ENCODE measurements at regions not wholly inside any gene's neighbourhood (a gene's known extent, or its start where the extent isn't known, plus 50 kb on each side); places are given as distances from the start of the nearest gene placed in this dataset.

DNA sequence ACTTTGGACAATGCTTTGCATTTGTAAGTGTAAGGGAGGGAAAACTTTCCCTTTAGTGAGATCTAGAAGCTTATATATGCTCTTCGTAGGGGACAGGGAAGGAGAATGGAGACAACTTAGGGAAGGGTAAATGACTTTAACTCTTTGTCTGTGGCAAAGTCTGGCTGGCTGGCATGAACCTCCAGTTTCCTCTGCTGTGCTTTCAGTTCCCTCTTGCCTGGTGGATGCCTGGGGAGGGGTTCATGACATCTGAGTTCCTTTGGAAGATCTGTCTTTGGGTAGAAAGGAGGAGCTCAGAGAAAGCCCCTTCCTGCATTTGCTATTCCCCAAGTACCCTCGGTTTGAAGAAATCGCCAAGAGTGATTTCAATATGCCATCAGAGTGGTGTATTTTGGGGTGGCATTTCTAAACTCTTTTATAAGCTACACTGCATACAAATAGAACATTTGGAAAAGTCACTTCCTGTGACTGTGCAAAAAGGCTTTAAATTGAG lies 143.6 kb downstream of the VAPA start:
- Mint-ChIP-seq H3K4me1 (ENCODE audit: insufficient read depth, unreplicated experiment) (peaks cover 21% of the 10 kb centered on the region), H3K27ac (ENCODE audit: low read depth, unreplicated experiment) (peak overlapping the region; percentile 40), H3K27me3 (ENCODE audit: insufficient read depth, unreplicated experiment) (no peaks in the 10 kb centered on the region), H3K36me3 (ENCODE audit: insufficient read depth, unreplicated experiment) (no peaks in the 10 kb centered on the region), H3K4me3 (ENCODE audit: unreplicated experiment) (no peak overlapping the region), H3K9me3 (ENCODE audit: unreplicated experiment) (no peaks in the 10 kb centered on the region)
- no TSS peak for BruUV-seq (replicated peaks)
- no peak for DNase-seq (ENCODE audit: unreplicated experiment)
- ChIA-PET POLR2A (no interaction called here), CTCF (no interaction called here)
- TF ChIP-seq, protein P1, sequence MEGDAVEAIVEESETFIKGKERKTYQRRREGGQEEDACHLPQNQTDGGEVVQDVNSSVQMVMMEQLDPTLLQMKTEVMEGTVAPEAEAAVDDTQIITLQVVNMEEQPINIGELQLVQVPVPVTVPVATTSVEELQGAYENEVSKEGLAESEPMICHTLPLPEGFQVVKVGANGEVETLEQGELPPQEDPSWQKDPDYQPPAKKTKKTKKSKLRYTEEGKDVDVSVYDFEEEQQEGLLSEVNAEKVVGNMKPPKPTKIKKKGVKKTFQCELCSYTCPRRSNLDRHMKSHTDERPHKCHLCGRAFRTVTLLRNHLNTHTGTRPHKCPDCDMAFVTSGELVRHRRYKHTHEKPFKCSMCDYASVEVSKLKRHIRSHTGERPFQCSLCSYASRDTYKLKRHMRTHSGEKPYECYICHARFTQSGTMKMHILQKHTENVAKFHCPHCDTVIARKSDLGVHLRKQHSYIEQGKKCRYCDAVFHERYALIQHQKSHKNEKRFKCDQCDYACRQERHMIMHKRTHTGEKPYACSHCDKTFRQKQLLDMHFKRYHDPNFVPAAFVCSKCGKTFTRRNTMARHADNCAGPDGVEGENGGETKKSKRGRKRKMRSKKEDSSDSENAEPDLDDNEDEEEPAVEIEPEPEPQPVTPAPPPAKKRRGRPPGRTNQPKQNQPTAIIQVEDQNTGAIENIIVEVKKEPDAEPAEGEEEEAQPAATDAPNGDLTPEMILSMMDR (IDR thresholded peaks at IDR 0.05; ENCODE audit: unreplicated experiment): no peak
- intact Hi-C loops (cut with micrococcal nuclease): no loop called here

DNA sequence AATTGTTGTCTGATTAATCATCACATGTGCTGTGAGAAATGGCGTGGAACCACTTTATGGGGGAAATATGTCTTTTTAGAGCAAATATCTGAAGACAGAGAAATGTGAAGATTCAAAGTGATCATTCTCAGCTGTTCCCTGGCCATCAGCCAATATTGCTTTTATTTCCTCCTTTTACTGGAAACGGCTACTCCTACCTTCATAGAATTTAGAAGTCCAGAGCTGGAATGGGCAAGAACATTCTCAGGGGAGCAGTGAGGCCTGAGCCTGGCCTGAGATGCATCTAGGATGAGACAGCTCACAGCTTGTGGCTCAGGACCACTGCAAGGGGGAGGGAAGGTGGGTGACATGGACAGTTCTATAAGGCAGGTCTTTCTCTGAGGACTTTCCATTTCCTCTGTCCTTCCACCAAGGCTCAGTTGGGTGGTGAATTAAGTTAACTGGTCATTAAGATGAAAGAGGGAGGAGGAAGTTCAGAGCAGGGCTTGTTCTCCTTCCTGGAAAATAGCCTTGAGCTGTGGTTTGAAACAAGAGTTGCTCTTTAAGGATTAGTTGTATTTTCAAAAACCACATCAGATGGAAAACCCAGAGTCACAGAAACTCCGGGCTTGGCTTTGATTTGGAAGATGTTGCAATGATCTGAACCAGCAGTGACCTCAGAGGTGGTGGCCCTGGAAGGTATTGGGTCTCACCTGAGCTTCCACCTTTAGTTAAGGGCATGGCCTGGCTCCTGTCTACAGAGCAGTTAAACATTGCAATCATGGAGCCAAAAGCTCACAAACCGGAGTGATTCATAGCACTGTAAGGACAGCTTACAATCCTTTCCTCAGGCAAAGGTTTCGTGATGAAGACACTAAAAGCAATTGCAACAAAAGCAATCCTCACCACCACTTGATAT lies 144.3 kb downstream of the VAPA start:
- Mint-ChIP-seq H3K4me1 (ENCODE audit: insufficient read depth, unreplicated experiment) (peaks cover 21% of the 10 kb centered on the region), H3K27ac (ENCODE audit: low read depth, unreplicated experiment) (peak overlapping the region; percentile 40)

DNA sequence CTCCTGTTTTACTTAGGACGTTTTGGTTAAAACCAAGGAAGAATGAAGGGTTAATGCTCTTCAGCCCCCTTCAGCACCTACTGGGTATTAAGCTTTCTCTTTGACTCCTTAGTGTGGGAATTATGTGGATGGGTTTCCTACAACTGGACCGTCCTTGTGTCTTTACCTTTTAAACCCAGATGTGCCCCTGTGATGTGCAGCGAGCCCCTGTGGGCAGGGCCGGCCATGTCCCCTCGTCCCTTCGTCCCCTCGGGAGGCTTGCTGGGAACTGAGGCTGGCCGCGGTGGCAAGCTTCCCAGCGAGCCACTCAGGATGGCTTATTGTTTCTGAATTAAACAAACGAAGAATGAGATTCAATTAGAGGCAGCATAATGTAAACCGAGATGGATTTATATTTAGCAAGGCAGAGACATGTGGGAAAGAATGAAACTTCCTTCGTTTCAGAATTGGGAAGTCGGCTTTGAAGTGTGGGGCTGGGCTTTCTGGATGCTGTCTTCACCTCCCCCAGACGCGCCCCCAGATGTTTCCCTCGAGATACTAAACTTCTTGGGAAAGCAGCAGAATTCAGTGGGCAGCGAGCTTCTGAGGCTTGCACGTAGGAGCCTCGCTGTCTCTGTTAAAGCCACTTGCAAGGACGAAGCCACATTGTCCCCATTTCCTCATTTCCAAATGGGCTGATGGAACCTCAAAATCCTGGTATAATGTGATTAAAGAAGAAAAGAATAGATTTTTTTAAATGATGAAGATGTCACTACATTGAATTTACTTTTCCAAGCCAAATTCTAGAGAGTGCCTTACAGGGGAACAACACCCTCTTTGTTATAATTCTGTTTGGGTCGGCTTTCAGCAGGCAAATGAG lies 146.0 kb downstream of the VAPA start:
- H3K9me3 Mint-ChIP-seq (ENCODE audit: unreplicated experiment): no peaks in the 10 kb centered on the region
- intact Hi-C loops (cut with micrococcal nuclease): no loop called here
- no peak overlapping the region for H3K4me3 Mint-ChIP-seq (ENCODE audit: unreplicated experiment)
- no peaks in the 10 kb centered on the region for H3K36me3 Mint-ChIP-seq (ENCODE audit: insufficient read depth, unreplicated experiment)
- no peaks in the 10 kb centered on the region for H3K27me3 Mint-ChIP-seq (ENCODE audit: insufficient read depth, unreplicated experiment)
- DNase-seq (ENCODE audit: unreplicated experiment): no peak
- H3K27ac Mint-ChIP-seq (ENCODE audit: low read depth, unreplicated experiment): no peak overlapping the region
- H3K4me1 Mint-ChIP-seq (ENCODE audit: insufficient read depth, unreplicated experiment): peaks cover 21% of the 10 kb centered on the region
- BruUV-seq (replicated peaks): no TSS peak
- TF ChIP-seq, protein P1 (IDR thresholded peaks at IDR 0.05; ENCODE audit: unreplicated experiment): no peak
- ChIA-PET CTCF (no interaction called here), POLR2A (no interaction called here)

More for the DNA sequence above, 144.3 kb downstream of the VAPA start:
- ChIA-PET POLR2A (interaction anchor here (1.1 kb wide), 1 partner anchor 17 kb away, joined by 3 read pairs; no protein-coding TSS in a partner anchor), CTCF (interaction anchor here (0.8 kb wide), 1 partner anchor 22 kb away, joined by 3 read pairs; no protein-coding TSS in a partner anchor)
- BruUV-seq (replicated peaks): no TSS peak
- Mint-ChIP-seq H3K36me3 (ENCODE audit: insufficient read depth, unreplicated experiment) (no peaks in the 10 kb centered on the region), H3K27me3 (ENCODE audit: insufficient read depth, unreplicated experiment) (no peaks in the 10 kb centered on the region), H3K9me3 (ENCODE audit: unreplicated experiment) (no peaks in the 10 kb centered on the region), H3K4me3 (ENCODE audit: unreplicated experiment) (no peak overlapping the region)
- intact Hi-C loops (cut with micrococcal nuclease): no loop called here
- TF ChIP-seq, protein P1 (IDR thresholded peaks at IDR 0.05; ENCODE audit: unreplicated experiment): no peak
- peak; percentile 74 for DNase-seq (ENCODE audit: unreplicated experiment)

DNA sequence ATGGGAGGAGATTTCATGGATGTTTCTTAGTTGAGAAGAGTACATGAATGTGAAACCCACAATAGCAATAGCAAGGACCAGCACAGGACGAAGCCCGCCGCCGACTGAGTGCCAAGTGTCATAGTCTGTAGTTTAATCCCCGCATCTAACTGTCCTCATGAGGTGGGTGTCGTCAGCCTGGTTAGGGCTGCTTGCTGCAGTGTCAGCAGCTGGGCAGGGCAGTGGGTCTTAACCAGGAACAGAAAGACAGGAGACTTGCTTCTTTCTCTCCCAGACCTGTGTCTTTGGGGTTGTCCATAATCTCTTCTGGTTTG lies 146.6 kb downstream of the VAPA start:
- no peak for DNase-seq (ENCODE audit: unreplicated experiment)
- Mint-ChIP-seq H3K4me1 (ENCODE audit: insufficient read depth, unreplicated experiment) (peaks cover 21% of the 10 kb centered on the region), H3K27ac (ENCODE audit: low read depth, unreplicated experiment) (no peak overlapping the region), H3K4me3 (ENCODE audit: unreplicated experiment) (no peak overlapping the region), H3K9me3 (ENCODE audit: unreplicated experiment) (no peaks in the 10 kb centered on the region), H3K27me3 (ENCODE audit: insufficient read depth, unreplicated experiment) (no peaks in the 10 kb centered on the region), H3K36me3 (ENCODE audit: insufficient read depth, unreplicated experiment) (no peaks in the 10 kb centered on the region)
- ChIA-PET CTCF (no interaction called here), POLR2A (interaction anchor here (0.8 kb wide), 1 partner anchor 266 kb away, joined by 3 read pairs; no protein-coding TSS in a partner anchor)
- no TSS peak for BruUV-seq (replicated peaks)
- intact Hi-C loops (cut with micrococcal nuclease): no loop called here
- TF ChIP-seq, protein P1 (IDR thresholded peaks at IDR 0.05; ENCODE audit: unreplicated experiment): no peak
